NB4 (cell line): ENCODE measurements at regions not wholly inside any gene's neighbourhood (a gene's known extent, or its start where the extent isn't known, plus 50 kb on each side); places are given as distances from the start of the nearest gene placed in this dataset.
"Not testable (repeated sequence)": the region's sequence is repeated elsewhere in the genome, so short reads cannot be mapped to it uniquely, and the experiment has no call there.

ENCODE experiments used
- CTCF ChIP-seq: IDR thresholded peaks from one replicate; pipeline ENCODE4 v1.5.1; 2012; ENCODE audit warnings: low read depth, low read length
- MAX ChIP-seq: IDR thresholded peaks from 2 replicates; pipeline ENCODE4 v1.6.1; 2011; ENCODE audit warnings: low read depth, low read length
- MYC ChIP-seq: IDR thresholded peaks from 2 replicates; pipeline ENCODE4 v1.6.1; 2011; ENCODE audit warnings: low read depth, low read length
- POLR2A ChIP-seq: IDR thresholded peaks from 2 replicates; pipeline ENCODE4 v1.6.1; 2011; ENCODE audit warnings: mild to moderate bottlenecking; ENCODE audit not compliant: insufficient read length; ENCODE audit errors: extremely low read depth

GRCh38 chr6:132109752-132110151 is 158.6 kb upstream of the CCN2 start:
- not testable (repeated sequence) for TF ChIP-seq CTCF, POLR2A, MYC, MAX
